ENCODE measurements at regions not wholly inside any gene's neighbourhood (a gene's known extent, or its start where the extent isn't known, plus 50 kb on each side); places are given as distances from the start of the nearest gene placed in this dataset.

DNA sequence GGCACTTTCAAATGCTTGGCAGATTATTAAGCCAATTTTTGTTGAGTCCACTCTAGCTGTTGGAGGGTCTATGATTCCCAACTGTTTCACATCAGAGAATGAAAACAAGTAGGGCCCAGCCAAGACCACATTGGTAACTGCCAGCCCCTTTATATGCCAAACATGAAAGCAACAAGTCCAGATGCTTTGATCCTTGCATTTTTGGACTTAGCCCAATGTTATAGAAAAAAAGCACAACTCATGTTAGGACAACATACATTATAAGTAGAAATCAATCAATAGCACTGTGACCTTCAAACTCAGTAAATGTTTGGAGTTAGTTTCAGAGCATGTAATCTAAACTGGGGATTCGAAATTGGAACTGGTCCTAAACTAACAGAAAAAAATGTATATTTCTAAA, 674.7 kb downstream of the MECOM start:
- no peak for DNase-seq (ENCODE audit: low read depth, low spot score)
- TF ChIP-seq EZH2 (IDR thresholded peaks at IDR 0.05) (no peak), POLR2AphosphoS5 (IDR thresholded peaks at IDR 0.05; ENCODE audit: borderline replicate concordance, low read depth, low read length) (no peak), FOXP2 (optimal IDR thresholded peaks at IDR 0.05; ENCODE audit: control extremely low read depth, extremely low read length, insufficient read depth) (no peak)
- no peaks in the 10 kb centered on the region for H3K36me3 ChIP-seq (ENCODE audit: insufficient read depth, low read length)
- H3K27ac ChIP-seq, result no peak overlapping the region
- H3K4me3 ChIP-seq, result no peak overlapping the region
- no peaks in the 10 kb centered on the region for H3K9me3 ChIP-seq (ENCODE audit: low read depth, low read length)
- H3K9ac ChIP-seq (ENCODE audit: insufficient read length), result no peak overlapping the region

DNA sequence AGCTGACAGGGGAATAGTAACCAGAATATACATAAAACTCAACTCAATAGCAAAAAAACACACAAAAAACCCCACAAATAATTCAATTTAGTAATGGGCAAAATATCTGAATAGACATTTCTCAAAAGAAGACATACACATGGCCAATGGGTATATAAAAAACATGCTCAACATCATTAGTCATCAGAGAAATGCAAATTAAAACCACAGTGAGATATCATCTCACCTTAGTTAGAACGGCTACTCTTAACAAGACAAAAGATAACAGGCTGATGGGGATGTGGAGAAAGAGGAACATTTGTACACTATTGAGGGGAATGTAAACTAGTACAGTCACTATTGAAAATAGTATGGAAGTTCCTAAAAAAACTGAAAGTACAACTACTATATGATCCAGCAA, 678.6 kb downstream of the MECOM start:
- Histone ChIP-seq H3K36me3 (ENCODE audit: insufficient read depth, low read length) (no peaks in the 10 kb centered on the region), H3K4me3 (no peak overlapping the region), H3K9me3 (ENCODE audit: low read depth, low read length) (no peaks in the 10 kb centered on the region), H3K27ac (no peak overlapping the region), H3K9ac (ENCODE audit: insufficient read length) (no peak overlapping the region)
- no peak for DNase-seq (ENCODE audit: low read depth, low spot score)
- TF ChIP-seq EZH2 (IDR thresholded peaks at IDR 0.05), result no peak
- no peak for TF ChIP-seq POLR2AphosphoS5 (IDR thresholded peaks at IDR 0.05; ENCODE audit: borderline replicate concordance, low read depth, low read length)
- no peak for TF ChIP-seq FOXP2 (optimal IDR thresholded peaks at IDR 0.05; ENCODE audit: control extremely low read depth, extremely low read length, insufficient read depth)

DNA sequence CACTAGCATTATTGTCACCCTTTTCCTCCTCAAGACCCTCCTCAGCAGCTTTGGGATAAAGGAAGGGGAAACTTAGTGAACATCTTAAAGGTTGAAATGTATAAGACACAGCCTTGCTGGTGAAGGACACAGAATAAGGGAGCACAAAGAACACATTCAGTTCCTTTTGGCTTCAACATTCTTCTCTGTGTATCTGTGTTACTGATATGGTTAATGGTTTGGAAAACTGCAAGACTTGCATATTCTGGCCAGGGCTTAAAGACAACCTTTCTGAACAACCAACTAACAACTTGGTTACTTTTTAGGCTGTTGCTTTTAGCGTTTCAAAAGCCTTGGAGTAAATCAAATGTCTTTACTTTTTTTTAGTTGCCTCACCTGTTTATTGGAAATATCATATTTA, 680.5 kb downstream of the MECOM start:
- Histone ChIP-seq H3K9me3 (ENCODE audit: low read depth, low read length) (no peaks in the 10 kb centered on the region), H3K36me3 (ENCODE audit: insufficient read depth, low read length) (no peaks in the 10 kb centered on the region), H3K4me3 (no peak overlapping the region), H3K9ac (ENCODE audit: insufficient read length) (no peak overlapping the region), H3K27ac (no peak overlapping the region)
- no peak for TF ChIP-seq POLR2AphosphoS5 (IDR thresholded peaks at IDR 0.05; ENCODE audit: borderline replicate concordance, low read depth, low read length)
- no peak for TF ChIP-seq EZH2 (IDR thresholded peaks at IDR 0.05)
- TF ChIP-seq FOXP2 (optimal IDR thresholded peaks at IDR 0.05; ENCODE audit: control extremely low read depth, extremely low read length, insufficient read depth), result no peak
- no peak for DNase-seq (ENCODE audit: low read depth, low spot score)

DNA sequence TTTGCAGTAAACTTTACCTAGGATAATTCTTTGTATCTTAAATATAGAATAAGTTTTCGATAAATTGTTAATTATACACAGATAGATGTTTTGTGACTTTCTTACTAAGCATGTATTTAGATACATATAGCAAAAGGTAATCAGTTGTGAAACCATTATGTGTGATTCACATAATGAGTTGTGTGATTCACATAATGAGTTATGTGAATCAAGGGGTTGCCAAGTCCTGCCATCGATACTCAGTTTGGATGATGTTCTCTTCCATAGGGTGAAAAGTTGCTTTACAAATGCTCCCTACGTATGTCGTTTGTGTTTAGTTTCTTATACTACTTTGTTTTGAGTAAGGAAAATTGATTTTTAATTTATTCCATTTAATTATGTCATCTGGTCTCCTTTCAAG, 682.1 kb downstream of the MECOM start:
- Histone ChIP-seq H3K9ac (ENCODE audit: insufficient read length) (no peak overlapping the region), H3K9me3 (ENCODE audit: low read depth, low read length) (no peaks in the 10 kb centered on the region), H3K27ac (no peak overlapping the region), H3K4me3 (no peak overlapping the region), H3K36me3 (ENCODE audit: insufficient read depth, low read length) (no peaks in the 10 kb centered on the region)
- TF ChIP-seq FOXP2 (optimal IDR thresholded peaks at IDR 0.05; ENCODE audit: control extremely low read depth, extremely low read length, insufficient read depth), result no peak
- TF ChIP-seq POLR2AphosphoS5 (IDR thresholded peaks at IDR 0.05; ENCODE audit: borderline replicate concordance, low read depth, low read length), result no peak
- no peak for TF ChIP-seq EZH2 (IDR thresholded peaks at IDR 0.05)
- DNase-seq (ENCODE audit: low read depth, low spot score), result no peak

DNA sequence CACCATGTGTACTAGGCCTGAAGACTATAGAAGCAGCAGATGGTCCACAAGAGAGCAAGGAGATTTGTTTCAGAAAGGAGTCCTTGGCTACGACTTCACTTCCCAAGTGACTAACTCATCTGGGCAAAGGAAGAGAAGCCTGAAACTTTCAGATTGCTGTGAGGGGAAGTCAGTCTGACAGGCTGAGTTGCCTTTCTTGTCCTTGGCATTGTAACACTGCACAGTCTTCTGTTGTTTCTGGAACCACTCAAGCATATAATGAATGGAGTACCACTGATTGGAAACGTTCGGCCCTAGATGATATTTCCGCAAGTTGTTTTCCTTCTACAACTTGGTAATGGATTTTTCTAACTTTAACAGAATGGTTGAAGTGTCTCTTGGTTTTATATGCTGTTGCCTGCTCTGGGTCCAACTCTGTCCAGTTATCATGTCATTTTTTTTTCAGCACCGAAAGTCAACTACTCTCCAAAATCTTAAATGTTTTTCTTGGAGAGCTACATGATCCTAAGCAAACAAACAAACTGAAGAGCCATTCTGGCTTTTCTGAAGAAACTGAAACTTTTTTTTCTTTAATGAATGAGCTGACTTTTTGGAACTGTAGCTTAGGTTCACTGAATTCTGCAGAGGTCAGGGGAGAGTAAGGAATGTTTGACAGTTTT, 685.7 kb downstream of the MECOM start:
- H3K36me3 ChIP-seq (ENCODE audit: insufficient read depth, low read length), result no peaks in the 10 kb centered on the region
- DNase-seq (ENCODE audit: low read depth, low spot score), result no peak

DNA sequence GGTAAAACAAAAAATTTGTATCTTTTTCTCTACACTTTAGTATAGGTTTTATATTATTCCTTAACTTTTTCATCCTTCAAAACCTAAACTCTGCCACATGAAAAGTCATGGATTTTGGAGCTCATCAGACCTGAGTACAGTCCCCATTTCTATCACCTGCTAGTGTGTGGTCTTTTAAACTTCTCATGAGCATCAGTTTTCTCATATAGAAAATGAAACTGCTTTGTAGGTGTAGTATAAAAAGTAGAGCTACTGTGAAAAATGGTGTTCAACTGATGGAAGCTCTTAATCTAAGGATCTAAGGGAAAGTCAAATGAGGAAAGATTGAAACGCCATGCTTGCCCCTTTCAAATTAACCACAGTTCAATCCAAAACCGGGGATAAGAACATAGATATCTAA, 686.5 kb downstream of the MECOM start:
- H3K9ac ChIP-seq (ENCODE audit: insufficient read length), result no peak overlapping the region
- H3K27ac ChIP-seq, result no peak overlapping the region
- DNase-seq (ENCODE audit: low read depth, low spot score), result no peak
- no peaks in the 10 kb centered on the region for H3K36me3 ChIP-seq (ENCODE audit: insufficient read depth, low read length)
- no peak overlapping the region for H3K4me3 ChIP-seq
- no peak for TF ChIP-seq POLR2AphosphoS5 (IDR thresholded peaks at IDR 0.05; ENCODE audit: borderline replicate concordance, low read depth, low read length)
- no peak for TF ChIP-seq EZH2 (IDR thresholded peaks at IDR 0.05)
- no peak for TF ChIP-seq FOXP2 (optimal IDR thresholded peaks at IDR 0.05; ENCODE audit: control extremely low read depth, extremely low read length, insufficient read depth)
- no peaks in the 10 kb centered on the region for H3K9me3 ChIP-seq (ENCODE audit: low read depth, low read length)

More for the DNA sequence above, 685.7 kb downstream of the MECOM start:
- Histone ChIP-seq H3K4me3 (no peak overlapping the region), H3K9ac (ENCODE audit: insufficient read length) (no peak overlapping the region), H3K27ac (no peak overlapping the region), H3K9me3 (ENCODE audit: low read depth, low read length) (no peaks in the 10 kb centered on the region)
- no peak for TF ChIP-seq FOXP2 (optimal IDR thresholded peaks at IDR 0.05; ENCODE audit: control extremely low read depth, extremely low read length, insufficient read depth)
- TF ChIP-seq EZH2 (IDR thresholded peaks at IDR 0.05), result no peak
- TF ChIP-seq POLR2AphosphoS5 (IDR thresholded peaks at IDR 0.05; ENCODE audit: borderline replicate concordance, low read depth, low read length), result no peak

DNA sequence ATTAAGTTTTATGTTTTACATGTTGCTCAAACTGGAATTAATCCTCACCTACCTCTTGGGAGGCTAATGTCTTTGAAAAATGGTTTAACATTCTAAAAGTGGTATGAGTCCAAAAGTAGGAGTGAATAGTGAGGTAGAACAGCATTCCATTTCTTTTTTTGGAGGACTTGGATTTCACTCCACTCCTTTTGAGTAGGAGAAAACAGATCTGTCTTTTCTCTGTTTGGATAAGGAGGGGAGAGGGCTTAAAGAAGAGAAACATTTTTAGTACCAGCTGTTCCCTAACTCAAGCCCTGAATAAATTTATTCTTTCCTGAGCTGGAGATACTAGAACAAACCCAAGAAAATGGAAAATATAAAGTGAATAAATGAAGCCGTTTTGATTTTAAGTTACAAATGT, 687.9 kb downstream of the MECOM start:
- Histone ChIP-seq H3K36me3 (ENCODE audit: insufficient read depth, low read length) (no peaks in the 10 kb centered on the region), H3K9ac (ENCODE audit: insufficient read length) (no peak overlapping the region), H3K27ac (no peak overlapping the region), H3K4me3 (no peak overlapping the region), H3K9me3 (ENCODE audit: low read depth, low read length) (no peaks in the 10 kb centered on the region)
- no peak for DNase-seq (ENCODE audit: low read depth, low spot score)
- TF ChIP-seq EZH2 (IDR thresholded peaks at IDR 0.05) (no peak), FOXP2 (optimal IDR thresholded peaks at IDR 0.05; ENCODE audit: control extremely low read depth, extremely low read length, insufficient read depth) (no peak), POLR2AphosphoS5 (IDR thresholded peaks at IDR 0.05; ENCODE audit: borderline replicate concordance, low read depth, low read length) (no peak)

DNA sequence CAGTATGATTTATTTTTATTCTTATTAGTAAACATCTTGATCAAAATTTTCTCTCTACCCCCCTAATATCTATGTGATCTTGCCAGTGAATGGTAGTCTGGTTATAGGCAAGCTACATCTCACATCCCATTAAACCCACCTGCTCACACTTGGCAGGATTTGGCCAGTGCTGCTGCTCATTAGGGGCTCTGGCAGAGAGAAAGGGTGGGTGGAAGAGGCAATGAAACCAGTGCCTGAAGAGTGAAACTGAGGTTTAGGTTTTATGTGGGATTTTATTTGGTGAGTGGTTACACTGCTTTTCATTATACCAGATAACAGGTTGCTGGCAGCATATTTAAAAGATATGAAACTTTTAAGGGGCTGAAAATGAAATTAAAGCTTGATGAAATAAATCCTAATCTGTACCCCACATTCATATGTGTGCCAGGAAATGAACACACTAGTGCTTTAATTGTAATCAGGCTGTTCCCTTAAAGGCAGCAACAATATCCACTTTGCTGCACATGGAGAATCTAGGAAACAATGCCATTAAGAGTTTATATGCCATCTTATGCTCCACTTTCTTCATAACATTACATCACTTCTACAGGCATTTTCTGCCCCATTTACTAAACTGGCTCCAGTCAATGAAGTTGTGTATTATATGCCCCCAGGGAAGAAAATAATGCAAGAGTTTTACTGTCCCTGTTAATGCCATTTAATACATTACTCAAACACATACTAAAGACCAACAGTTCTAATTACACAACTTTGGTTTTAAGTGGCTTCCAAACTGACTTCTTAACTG, 688.7 kb downstream of the MECOM start:
- DNase-seq (ENCODE audit: low read depth, low spot score), result peak; percentile 10

More for the DNA sequence above, 688.7 kb downstream of the MECOM start:
- Histone ChIP-seq H3K36me3 (ENCODE audit: insufficient read depth, low read length) (no peaks in the 10 kb centered on the region), H3K9me3 (ENCODE audit: low read depth, low read length) (no peaks in the 10 kb centered on the region), H3K27ac (no peak overlapping the region), H3K4me3 (no peak overlapping the region), H3K9ac (ENCODE audit: insufficient read length) (no peak overlapping the region)
- TF ChIP-seq FOXP2 (optimal IDR thresholded peaks at IDR 0.05; ENCODE audit: control extremely low read depth, extremely low read length, insufficient read depth) (no peak), POLR2AphosphoS5 (IDR thresholded peaks at IDR 0.05; ENCODE audit: borderline replicate concordance, low read depth, low read length) (no peak), EZH2 (IDR thresholded peaks at IDR 0.05) (no peak)
